Panc1 (cell line): ENCODE measurements at regions not wholly inside any gene's neighbourhood (a gene's known extent, or its start where the extent isn't known, plus 50 kb on each side); places are given as distances from the start of the nearest gene placed in this dataset.

ENCODE experiments used
- ATAC-seq: fragments of 200-7000 bp; cut with Tn5 transposase; 2 replicates; pipeline ENCODE4 v1.9.1; 2020; ENCODE audit warnings: mild to moderate bottlenecking, moderate library complexity
- BruUV-seq: library from RNA; stranded (reverse); fragments of 400-500 nt; replicated peaks from 2 replicates; lab custom pipeline; 2021; lab: Mats Ljungman, UMichigan
- CTCF ChIA-PET: fragments of 300-600 bp; sonication (Branson Sonifier 250); formaldehyde crosslinking; loops from one replicate; lab custom pipeline; 2022; ENCODE audit warnings: antibody characterized with exemption; lab: Charles Lee
- POLR2A ChIA-PET: fragments of 300-600 bp; sonication (Branson Sonifier 250); formaldehyde crosslinking; loops from one replicate; lab custom pipeline; 2022; ENCODE audit warnings: antibody characterized with exemption; lab: Charles Lee
- DNase-seq: peaks from one replicate; pipeline ENCODE4 v3.0.0-alpha.2; 2010; ENCODE audit warnings: low read depth, low spot score
- H3K27ac ChIP-seq: 2 replicates; pipeline ENCODE4 v1.5.1; 2011; ENCODE audit warnings: mild to moderate bottlenecking, low read length, inconsistent platforms
- H3K27me3 ChIP-seq: fragments of 200-500 bp; sonication (Bioruptor generic); 2 replicates; pipeline ENCODE4 v1.6.0; 2014; ENCODE audit warnings: low read length, inconsistent platforms; ENCODE audit not compliant: control insufficient read depth, insufficient read depth
- H3K36me3 ChIP-seq: fragments of 200-500 bp; sonication (Bioruptor generic); 2 replicates; pipeline ENCODE4 v1.5.1; 2014; ENCODE audit warnings: inconsistent platforms, mild to moderate bottlenecking, low read length, moderate library complexity; ENCODE audit not compliant: control insufficient read depth, insufficient read depth
- H3K4me1 ChIP-seq: 2 replicates; pipeline ENCODE4 v1.5.1; 2011; ENCODE audit warnings: inconsistent platforms, mild to moderate bottlenecking, low read length, moderate library complexity; ENCODE audit not compliant: control insufficient read depth, insufficient read depth
- H3K4me3 ChIP-seq, 2 experiments: 2 replicates each; pipeline ENCODE4 v1.5.1; 2011 to 2012; ENCODE audit warnings: low read depth in 2 of 2, low read length in 2 of 2, mild to moderate bottlenecking in 2 of 2, inconsistent platforms in 1 of 2, moderate library complexity in 1 of 2
- H3K9me3 ChIP-seq: fragments of 200-500 bp; sonication (Bioruptor generic); 2 replicates; pipeline ENCODE4 v1.5.1; 2014; ENCODE audit warnings: low read depth, mild to moderate bottlenecking, inconsistent platforms, low read length, moderate library complexity; ENCODE audit not compliant: control insufficient read depth, insufficient read depth
- POLR2AphosphoS5 ChIP-seq: IDR thresholded peaks from 2 replicates; pipeline ENCODE4 v1.6.1; 2012; ENCODE audit warnings: mild to moderate bottlenecking, low read depth, low read length, moderate library complexity
- REST ChIP-seq, 2 experiments: IDR thresholded peaks; 2 replicates each; pipeline ENCODE4 v1.6.1; 2011 to 2012; ENCODE audit warnings: low read depth in 2 of 2, control low read depth in 1 of 2, low read length in 1 of 2, mild to moderate bottlenecking in 1 of 2, moderate library complexity in 1 of 2; ENCODE audit not compliant: insufficient read depth in 1 of 2
- SIN3A ChIP-seq: IDR thresholded peaks from 2 replicates; pipeline ENCODE4 v1.6.1; 2012; ENCODE audit warnings: low read depth, mild to moderate bottlenecking, low read length, moderate library complexity, borderline replicate concordance; ENCODE audit not compliant: insufficient read depth
- TCF7L2 ChIP-seq: IDR thresholded peaks from 2 replicates; pipeline ENCODE4 v1.6.1; 2011; ENCODE audit warnings: mild to moderate bottlenecking, low read depth, low read length, inconsistent platforms
- in situ Hi-C: cut with HindIII; loops from 2 replicates; pipeline ENCODE4 v1.10.0; 2016; ENCODE audit warnings: low sequenced_read_pairs, low pct_unique_long_range_greater_than_20kb
- intact Hi-C: fragments of 100-400 bp; cut with micrococcal nuclease; formaldehyde crosslinking; loops from one replicate; pipeline ENCODE4 v1.10.0; 2022; ENCODE audit not compliant: unreplicated experiment
- TF ChIP-seq, protein P1 (sequence below): fragments of 450-650 bp; IDR thresholded peaks from 2 replicates; pipeline ENCODE4 v1.5.1; 2017; ENCODE audit warnings: mild to moderate bottlenecking

- Histone ChIP-seq H3K27ac (no peak overlapping the region), H3K9me3 (no peaks in the 10 kb centered on the region), H3K4me3 (no peak overlapping the region), H3K4me1 (no peaks in the 10 kb centered on the region), H3K27me3 (no peaks in the 10 kb centered on the region), H3K36me3 (no peaks in the 10 kb centered on the region)
- CTCF ChIA-PET, result no interaction called here
- TF ChIP-seq TCF7L2, result no peak
- TF ChIP-seq, protein P1, sequence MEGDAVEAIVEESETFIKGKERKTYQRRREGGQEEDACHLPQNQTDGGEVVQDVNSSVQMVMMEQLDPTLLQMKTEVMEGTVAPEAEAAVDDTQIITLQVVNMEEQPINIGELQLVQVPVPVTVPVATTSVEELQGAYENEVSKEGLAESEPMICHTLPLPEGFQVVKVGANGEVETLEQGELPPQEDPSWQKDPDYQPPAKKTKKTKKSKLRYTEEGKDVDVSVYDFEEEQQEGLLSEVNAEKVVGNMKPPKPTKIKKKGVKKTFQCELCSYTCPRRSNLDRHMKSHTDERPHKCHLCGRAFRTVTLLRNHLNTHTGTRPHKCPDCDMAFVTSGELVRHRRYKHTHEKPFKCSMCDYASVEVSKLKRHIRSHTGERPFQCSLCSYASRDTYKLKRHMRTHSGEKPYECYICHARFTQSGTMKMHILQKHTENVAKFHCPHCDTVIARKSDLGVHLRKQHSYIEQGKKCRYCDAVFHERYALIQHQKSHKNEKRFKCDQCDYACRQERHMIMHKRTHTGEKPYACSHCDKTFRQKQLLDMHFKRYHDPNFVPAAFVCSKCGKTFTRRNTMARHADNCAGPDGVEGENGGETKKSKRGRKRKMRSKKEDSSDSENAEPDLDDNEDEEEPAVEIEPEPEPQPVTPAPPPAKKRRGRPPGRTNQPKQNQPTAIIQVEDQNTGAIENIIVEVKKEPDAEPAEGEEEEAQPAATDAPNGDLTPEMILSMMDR, result no peak
- no peak for TF ChIP-seq REST (IDR thresholded peaks at IDR 0.05; ENCODE audit: insufficient read depth in 1 of 2, low read depth in 2 of 2, low read length in 1 of 2)
- TF ChIP-seq POLR2AphosphoS5, result no peak
- TF ChIP-seq SIN3A, result no peak
- no TSS peak for BruUV-seq
- DNase-seq, result no peak
- intact Hi-C loops, result no loop called here
- in situ Hi-C loops, result no loop called here
- POLR2A ChIA-PET, result no interaction called here
- ATAC-seq, result no peak
These were observed 1219.7 kb downstream of the OLFM4 start for GRCh38 chr13:54248306-54248705.

- no peaks in the 10 kb centered on the region for H3K36me3 ChIP-seq
- ChIA-PET POLR2A (no interaction called here), CTCF (no interaction called here)
- H3K4me1 ChIP-seq, result no peaks in the 10 kb centered on the region
- no peak overlapping the region for H3K4me3 ChIP-seq
- DNase-seq (no peak), ATAC-seq (no peak)
- TF ChIP-seq SIN3A (no peak), TCF7L2 (no peak), REST (IDR thresholded peaks at IDR 0.05; ENCODE audit: insufficient read depth in 1 of 2, low read depth in 2 of 2, low read length in 1 of 2) (no peak), POLR2AphosphoS5 (no peak)
- TF ChIP-seq, protein P1, result no peak
- no peaks in the 10 kb centered on the region for H3K27me3 ChIP-seq
- H3K9me3 ChIP-seq, result no peaks in the 10 kb centered on the region
- BruUV-seq, result no TSS peak
- in situ Hi-C loops, result no loop called here
- H3K27ac ChIP-seq, result no peak overlapping the region
- intact Hi-C loops, result no loop called here
These were observed 1233.2 kb downstream of the OLFM4 start for GRCh38 chr13:54261856-54262255.
